Testis (tissue), 2 donors: ENCODE measurements at regions not wholly inside any gene's neighbourhood (a gene's known extent, or its start where the extent isn't known, plus 50 kb on each side); places are given as distances from the start of the nearest gene placed in this dataset.

Experiments
- POLR2A ChIP-seq: fragments of 450-650 bp; IDR thresholded peaks from one replicate; pipeline ENCODE4 v1.6.1; 2017; ENCODE audit warnings: antibody characterized with exemption, mild to moderate bottlenecking, moderate library complexity
- TF ChIP-seq, protein P1 (sequence below), 3 experiments: fragments of 450-650 bp in 2 of 3; fragments of 200-600 bp in 1 of 3; sonication (generic) in 1 of 3; IDR thresholded peaks; one replicate each; pipeline ENCODE4 v1.5.1; 2016 to 2019; ENCODE audit warnings: antibody characterized with exemption in 3 of 3, mild to moderate bottlenecking in 2 of 3, moderate library complexity in 1 of 3

DNA sequence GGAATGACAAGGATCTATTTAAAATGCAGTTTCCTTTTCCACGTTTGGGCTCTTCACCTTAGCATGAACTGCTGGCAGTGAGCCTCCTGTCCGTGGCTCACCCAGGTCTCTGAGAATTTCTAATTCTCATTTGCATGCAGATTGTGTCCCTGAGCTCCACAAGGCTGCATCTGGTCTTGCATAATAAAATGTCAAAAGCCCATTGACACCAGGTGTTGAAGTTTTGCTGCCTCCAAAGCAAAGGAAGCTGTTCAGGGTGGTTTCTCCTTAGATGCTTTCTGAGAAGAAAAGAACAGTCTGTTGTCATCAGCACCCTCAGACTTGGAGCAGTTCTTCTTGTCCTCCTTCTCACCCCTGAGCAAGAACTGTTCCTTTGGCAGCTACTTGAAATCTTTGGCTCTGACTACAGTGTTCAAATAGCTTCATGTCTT lies 433.1 kb upstream of the KAZN start:
- TF ChIP-seq, protein P1, sequence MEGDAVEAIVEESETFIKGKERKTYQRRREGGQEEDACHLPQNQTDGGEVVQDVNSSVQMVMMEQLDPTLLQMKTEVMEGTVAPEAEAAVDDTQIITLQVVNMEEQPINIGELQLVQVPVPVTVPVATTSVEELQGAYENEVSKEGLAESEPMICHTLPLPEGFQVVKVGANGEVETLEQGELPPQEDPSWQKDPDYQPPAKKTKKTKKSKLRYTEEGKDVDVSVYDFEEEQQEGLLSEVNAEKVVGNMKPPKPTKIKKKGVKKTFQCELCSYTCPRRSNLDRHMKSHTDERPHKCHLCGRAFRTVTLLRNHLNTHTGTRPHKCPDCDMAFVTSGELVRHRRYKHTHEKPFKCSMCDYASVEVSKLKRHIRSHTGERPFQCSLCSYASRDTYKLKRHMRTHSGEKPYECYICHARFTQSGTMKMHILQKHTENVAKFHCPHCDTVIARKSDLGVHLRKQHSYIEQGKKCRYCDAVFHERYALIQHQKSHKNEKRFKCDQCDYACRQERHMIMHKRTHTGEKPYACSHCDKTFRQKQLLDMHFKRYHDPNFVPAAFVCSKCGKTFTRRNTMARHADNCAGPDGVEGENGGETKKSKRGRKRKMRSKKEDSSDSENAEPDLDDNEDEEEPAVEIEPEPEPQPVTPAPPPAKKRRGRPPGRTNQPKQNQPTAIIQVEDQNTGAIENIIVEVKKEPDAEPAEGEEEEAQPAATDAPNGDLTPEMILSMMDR (IDR thresholded peaks at IDR 0.05), result no peak
- TF ChIP-seq POLR2A, result no peak
